ENCODE measurements at regions not wholly inside any gene's neighbourhood (a gene's known extent, or its start where the extent isn't known, plus 50 kb on each side); places are given as distances from the start of the nearest gene placed in this dataset.
"Not testable (repeated sequence)": the region's sequence is repeated elsewhere in the genome, so short reads cannot be mapped to it uniquely, and the experiment has no call there.

GRCh38 chr1:83134322-83135014 lies 864.5 kb downstream of the TTLL7 start:
- ATAC-seq; DNase-seq; intact Hi-C loops (cut with micrococcal nuclease): not testable (repeated sequence)

GRCh38 chr1:83131692-83131955 lies 867.3 kb downstream of the TTLL7 start:
- intact Hi-C loops (cut with micrococcal nuclease) = no loop called here
- ATAC-seq = no peak

DNA sequence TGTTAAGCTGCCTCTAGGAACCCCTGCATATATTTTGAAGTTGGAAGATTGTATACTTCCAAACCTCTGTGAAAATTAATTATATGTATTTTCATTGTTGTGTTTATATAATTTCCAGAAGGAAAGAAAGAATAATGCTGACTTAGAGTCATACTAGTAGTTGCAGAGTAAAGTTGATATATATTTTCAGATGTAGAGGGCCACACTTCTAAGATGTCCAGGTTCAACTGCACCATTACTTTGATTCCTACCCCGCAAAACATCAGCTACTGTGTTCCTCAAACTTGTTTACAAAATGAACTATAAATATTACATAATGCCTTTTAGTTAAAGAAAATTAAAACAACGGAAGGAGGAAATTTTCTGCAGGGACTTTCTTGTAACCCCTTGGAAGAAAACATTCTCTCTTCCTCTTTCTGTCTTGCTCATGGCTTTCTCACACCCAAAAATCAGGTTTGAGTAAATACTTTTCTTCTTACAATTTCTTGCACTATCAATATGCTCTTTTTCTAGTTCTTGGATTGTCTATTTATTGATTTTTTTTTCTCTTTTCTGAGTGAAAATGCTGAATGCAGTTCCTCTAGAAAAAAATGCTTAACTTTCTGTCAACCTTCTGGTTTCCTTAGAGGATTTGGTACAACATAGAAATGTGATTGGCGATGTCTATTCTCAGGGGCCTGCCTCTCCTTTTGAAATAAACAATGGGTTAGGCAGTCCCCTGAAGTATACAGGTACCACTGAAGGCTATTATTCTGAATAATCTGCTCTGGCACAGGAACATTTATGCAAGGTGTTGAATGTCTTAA lies 867.8 kb downstream of the TTLL7 start:
- DNase-seq (no peak), ATAC-seq (no peak)
- intact Hi-C loops (cut with micrococcal nuclease) = no loop called here

More at GRCh38 chr1:83131692-83131955, 867.3 kb downstream of the TTLL7 start:
- no peak for DNase-seq

- intact Hi-C loops (cut with micrococcal nuclease) = no loop called here
- DNase-seq (no peak), ATAC-seq (no peak)
Measured at GRCh38 chr1:83129107-83129506, 869.8 kb downstream of the TTLL7 start.

DNA sequence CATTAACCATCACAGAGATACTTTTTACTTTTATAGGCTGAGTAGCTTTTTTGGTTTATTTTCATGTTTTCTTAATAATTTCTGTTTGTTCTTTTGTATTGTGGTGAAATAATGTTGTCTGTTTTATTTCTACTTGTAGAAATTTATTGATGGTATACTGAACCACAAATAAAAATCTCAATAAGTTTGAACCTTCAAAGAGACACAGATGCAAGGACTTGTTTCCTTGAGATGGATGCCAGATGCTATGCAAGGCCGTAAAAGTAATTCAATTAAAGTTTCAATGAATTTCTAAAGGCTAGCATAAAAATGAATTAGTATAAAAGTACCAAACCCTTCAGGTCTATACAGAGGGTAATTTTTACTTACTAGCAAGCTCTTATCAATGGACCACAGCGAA lies 873.5 kb downstream of the TTLL7 start:
- intact Hi-C loops (cut with micrococcal nuclease) = no loop called here
- DNase-seq = no peak
- no peak for ATAC-seq

DNA sequence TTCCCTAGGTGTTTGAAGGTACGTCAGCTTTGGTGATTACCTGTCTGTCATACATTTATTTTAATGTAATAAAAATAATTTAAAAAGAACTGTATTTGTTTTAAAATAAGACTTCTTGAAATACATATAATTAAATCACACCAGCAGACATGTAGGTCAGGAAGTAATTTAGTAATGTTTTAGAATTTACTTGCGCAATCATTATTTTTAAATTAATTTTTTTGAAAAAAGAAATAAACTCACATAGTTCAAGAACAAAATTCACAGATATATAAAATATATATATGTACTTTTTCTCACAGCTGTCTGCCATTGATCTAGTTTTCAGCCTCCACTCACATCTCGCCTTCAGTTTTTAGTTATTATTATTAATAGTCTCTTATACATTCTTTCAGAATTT lies 875.9 kb downstream of the TTLL7 start:
- ATAC-seq = no peak
- intact Hi-C loops (cut with micrococcal nuclease) = no loop called here
- no peak for DNase-seq

DNA sequence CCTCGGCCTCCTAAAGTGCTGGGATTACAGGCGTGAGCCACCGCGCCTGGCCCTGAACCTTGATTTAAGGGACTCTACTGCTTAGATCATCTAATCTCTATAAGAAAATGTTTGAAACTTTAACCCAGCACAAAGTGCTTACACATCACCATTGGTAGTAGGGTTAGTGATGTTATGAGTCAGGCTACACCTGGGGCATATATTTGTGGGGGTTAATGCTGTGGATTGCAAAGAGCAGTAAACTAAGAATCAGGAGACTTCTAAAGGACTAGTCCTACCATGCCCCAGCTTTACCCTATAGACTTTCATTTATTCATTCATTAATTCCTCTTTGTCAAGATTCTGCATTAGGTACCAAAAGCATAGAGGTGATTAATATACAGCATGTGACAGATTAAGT lies 880.5 kb downstream of the TTLL7 start:
- intact Hi-C loops (cut with micrococcal nuclease) = no loop called here
- DNase-seq = no peak
- ATAC-seq = no peak

DNA sequence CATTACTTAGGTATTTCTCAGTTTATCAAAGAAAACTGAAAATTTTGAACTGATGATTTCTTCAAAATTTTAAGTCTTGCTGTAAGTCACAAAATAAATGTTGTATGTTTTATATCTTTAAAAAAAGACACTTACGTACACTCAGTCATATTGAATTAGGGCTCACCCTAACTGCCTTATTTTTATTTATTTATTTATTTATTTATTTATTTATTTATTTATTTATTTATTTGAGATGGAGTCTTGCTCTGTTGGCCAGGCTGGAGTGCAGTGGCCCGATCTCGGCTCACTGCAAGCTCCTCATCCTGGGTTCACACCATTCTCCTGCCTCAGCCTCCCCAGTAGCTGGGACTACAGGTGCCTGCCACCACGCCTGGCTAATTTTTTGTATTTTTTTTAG lies 881.9 kb downstream of the TTLL7 start:
- intact Hi-C loops (cut with micrococcal nuclease); DNase-seq; ATAC-seq: not testable (repeated sequence)

DNA sequence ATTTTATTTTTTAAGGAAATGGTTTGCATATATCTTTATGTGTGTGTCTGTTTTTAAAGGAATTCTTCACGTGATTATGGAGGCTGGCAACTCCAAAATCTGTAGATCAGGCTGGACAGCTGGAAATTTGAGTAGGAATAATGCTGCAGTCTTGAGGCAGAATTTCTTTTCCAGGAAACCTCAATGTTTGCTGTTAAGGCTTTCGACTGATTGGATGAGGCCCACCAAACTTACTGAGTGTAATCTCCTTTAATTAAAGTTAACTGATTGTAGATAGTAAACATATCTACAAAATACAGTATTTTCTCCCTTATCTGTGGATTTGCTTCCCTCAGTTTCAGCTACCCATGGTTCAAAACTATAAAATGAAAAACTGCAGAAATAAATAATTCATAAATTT lies 883.1 kb downstream of the TTLL7 start:
- ATAC-seq (no peak), DNase-seq (no peak)
- intact Hi-C loops (cut with micrococcal nuclease) = no loop called here

DNA sequence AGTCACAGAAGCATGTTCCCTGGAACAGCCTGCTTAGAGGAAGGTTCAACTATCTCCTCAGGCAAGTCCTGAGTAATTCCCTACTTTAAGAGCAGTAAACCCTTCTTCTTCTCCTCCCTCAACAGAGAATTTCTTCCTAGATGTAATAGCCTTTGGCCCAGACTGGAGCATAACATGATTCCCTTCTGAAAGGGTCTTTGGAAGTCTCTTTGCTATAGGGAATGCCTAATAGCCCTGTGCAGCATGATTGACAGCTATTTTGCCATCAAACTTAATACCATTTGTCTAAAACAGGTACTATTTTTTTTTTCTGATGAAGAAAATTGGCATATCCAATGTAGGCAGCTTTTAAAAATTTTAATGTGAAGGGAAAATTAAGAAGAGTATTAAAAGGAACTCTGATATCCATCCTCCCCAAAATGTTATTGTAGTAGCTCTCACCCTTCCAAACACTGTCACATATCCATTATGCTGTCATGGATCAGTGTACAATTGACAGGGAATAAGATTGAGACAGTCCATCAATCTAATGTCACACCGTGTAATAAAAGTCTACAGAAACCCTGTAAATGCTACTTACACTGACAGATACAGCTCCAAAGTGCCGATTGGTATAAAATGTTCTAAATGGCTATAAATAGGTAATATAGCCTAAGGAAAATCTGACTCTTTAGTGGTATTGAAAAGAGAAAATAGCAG lies 884.6 kb downstream of the TTLL7 start:
- intact Hi-C loops (cut with micrococcal nuclease) = no loop called here
- DNase-seq (no peak), ATAC-seq (no peak)

GRCh38 chr1:83113652-83114051 lies 885.3 kb downstream of the TTLL7 start:
- intact Hi-C loops (cut with micrococcal nuclease) = no loop called here
- DNase-seq (no peak), ATAC-seq (no peak)

DNA sequence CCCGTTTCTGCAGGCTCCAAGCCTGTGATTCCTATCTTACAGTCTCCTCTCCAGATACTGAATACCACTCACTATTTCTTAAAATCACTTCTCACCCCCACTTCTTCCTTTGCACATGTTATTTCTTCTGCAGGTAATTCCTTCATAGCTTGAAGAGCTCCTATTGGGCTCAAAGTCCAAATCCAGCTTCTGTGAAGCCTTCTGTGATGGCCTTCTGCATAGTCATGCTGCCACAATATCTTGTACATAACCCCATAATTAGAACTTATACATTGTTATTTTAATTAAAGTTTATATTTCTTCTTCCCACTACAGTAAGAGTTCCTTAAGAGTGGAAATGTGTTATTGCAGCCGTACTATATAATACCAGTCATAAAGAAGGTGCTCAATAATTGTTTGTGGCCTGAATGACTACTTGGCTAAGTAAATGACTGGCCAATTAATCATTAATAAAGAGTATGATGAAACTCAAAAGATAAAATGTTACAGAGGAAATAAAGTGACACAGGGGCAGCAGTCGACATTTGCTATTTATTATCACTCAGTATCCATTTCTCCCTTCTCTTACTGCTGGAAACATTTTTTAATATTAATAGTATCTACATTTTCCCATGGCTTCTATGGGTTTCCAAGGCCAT lies 886.6 kb downstream of the TTLL7 start:
- ATAC-seq (no peak), DNase-seq (no peak)
- intact Hi-C loops (cut with micrococcal nuclease) = no loop called here

DNA sequence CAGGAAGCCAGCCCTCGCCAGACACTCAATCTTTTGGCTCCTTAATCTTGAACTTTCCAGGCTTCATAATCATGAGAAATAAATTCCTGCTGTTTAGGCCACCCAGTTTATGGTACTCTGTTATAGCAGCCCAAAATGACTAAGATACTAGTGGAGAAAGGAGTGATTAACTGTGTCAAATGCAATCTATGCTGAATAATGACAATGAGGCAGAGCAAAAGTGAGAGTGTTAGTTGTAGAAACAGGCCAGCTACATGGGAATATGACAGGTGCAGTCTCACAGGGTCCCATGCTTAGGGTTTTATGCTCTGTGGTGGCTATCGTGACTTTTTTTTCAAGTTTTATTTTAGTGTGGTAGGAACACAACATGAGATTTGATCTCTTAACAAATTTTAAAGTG lies 888.8 kb downstream of the TTLL7 start:
- ATAC-seq (no peak), DNase-seq (no peak)
- intact Hi-C loops (cut with micrococcal nuclease) = no loop called here

- no peak for DNase-seq
- ATAC-seq = no peak
- intact Hi-C loops (cut with micrococcal nuclease) = no loop called here
Measured at GRCh38 chr1:83109692-83110091, 889.2 kb downstream of the TTLL7 start.

GRCh38 chr1:83104558-83104957 lies 894.4 kb downstream of the TTLL7 start:
- no peak for ATAC-seq
- no peak for DNase-seq
- intact Hi-C loops (cut with micrococcal nuclease) = no loop called here

DNA sequence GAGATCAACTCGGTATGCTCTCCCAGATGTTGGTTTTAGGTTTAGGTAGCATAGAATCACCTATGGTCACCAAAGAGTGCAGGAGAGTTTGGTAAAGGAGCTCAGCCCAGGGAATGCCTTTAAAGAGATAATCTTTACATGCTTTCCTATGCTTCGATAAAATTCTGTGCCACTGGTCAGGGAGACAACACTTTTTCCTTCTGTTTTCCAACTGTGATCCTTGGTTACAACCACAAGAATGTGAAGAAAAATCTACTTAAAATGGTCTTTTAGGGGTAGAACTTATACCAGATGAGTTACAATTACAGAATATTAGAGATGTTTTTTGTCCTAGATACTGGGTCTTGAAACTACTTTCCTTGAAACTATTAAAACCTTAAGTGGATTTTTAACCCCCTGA lies 895.6 kb downstream of the TTLL7 start:
- intact Hi-C loops (cut with micrococcal nuclease) = no loop called here
- ATAC-seq = no peak
- no peak for DNase-seq

DNA sequence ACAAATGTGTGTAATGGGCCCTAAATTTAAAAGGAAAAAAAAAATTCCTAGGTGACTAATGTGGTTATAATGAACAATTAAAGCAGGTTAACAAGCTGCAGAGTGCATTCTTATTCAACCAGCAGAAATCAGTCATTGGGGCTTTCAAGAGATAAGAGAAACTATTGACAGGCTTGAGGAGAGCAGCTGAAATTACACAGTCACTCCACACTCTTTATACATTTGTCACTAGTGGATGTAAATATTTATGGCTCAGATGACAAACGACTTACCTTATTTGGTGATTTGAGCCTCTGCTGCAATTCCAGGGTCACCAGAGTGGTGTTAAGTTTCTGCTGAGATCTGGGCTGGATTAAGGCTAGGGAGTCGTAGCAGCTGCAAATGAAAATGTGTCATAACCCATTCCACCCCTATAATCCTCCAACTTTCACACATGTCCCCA lies 896.3 kb downstream of the TTLL7 start:
- intact Hi-C loops (cut with micrococcal nuclease) = no loop called here
- DNase-seq = no peak
- no peak for ATAC-seq

- ATAC-seq (no peak), DNase-seq (no peak)
- intact Hi-C loops (cut with micrococcal nuclease) = no loop called here
Measured at GRCh38 chr1:83101406-83101805, 897.5 kb downstream of the TTLL7 start.

DNA sequence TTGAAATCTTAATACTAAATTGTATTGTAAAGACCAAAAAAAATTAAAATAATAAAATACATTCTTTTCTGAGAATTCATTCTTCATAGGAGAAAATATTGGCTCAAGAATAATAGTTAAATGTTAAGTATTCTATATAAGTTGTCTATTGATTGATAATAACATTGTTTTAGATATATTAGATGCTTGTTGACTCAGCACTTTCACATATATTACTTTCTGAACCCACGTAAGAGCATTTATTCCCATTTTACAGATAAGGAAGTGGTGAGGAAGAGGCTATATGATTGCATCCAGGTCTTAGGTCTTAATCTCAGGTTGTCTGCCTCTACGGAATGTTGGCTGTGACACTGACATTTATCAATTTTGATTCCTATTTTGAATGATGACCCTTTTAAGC lies 898.8 kb downstream of the TTLL7 start:
- DNase-seq (no peak), ATAC-seq (no peak)
- intact Hi-C loops (cut with micrococcal nuclease) = no loop called here

- intact Hi-C loops (cut with micrococcal nuclease) = no loop called here
- ATAC-seq (no peak), DNase-seq (no peak)
Measured at GRCh38 chr1:83098791-83099190, 900.1 kb downstream of the TTLL7 start.
